ENCODE measurements at regions not wholly inside any gene's neighbourhood (a gene's known extent, or its start where the extent isn't known, plus 50 kb on each side); places are given as distances from the start of the nearest gene placed in this dataset.

- H3K27ac Mint-ChIP-seq: no peak overlapping the region
- ATAC-seq (ENCODE audit: low read depth): no peak
- no peaks in the 10 kb centered on the region for H3K27me3 Mint-ChIP-seq
- no peak overlapping the region for H3K4me3 Mint-ChIP-seq
- H3K4me1 Mint-ChIP-seq: no peaks in the 10 kb centered on the region
- DNase-seq: no peak
- H3K36me3 Mint-ChIP-seq: no peaks in the 10 kb centered on the region
- POLR2A ChIA-PET: no interaction called here
- H3K9me3 Mint-ChIP-seq: no peaks in the 10 kb centered on the region
These were observed 217.7 kb upstream of the PRICKLE1 start for GRCh38 chr12:42807251-42807650.

- no peaks in the 10 kb centered on the region for H3K36me3 Mint-ChIP-seq
- H3K4me3 Mint-ChIP-seq: no peak overlapping the region
- POLR2A ChIA-PET: no interaction called here
These were observed 215.4 kb upstream of the PRICKLE1 start for GRCh38 chr12:42804928-42805327.

DNA sequence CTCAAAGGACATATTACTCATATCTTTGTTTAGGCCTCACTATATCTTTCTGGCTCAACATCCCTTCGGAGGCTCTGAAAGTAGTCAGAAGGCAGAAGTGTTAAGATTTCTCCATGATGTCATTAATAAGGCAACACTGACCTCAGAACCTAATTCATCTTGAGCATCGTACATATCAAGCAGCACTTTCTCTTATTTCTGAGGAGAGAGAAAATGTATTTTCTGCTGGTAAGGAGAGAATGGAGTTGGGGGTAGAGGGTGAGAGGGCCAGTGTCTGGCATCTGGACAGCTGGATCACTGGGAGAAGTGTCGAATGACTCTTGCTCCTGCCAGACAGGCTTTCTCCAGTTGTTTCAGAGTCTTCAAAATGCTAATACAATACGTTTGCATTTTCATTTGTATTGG, 213.2 kb upstream of the PRICKLE1 start:
- Mint-ChIP-seq H3K9me3 (no peaks in the 10 kb centered on the region), H3K27me3 (no peaks in the 10 kb centered on the region), H3K4me3 (no peak overlapping the region), H3K4me1 (no peaks in the 10 kb centered on the region), H3K36me3 (no peaks in the 10 kb centered on the region), H3K27ac (no peak overlapping the region)
- no peak for DNase-seq
- no peak for ATAC-seq (ENCODE audit: low read depth)
- POLR2A ChIA-PET: no interaction called here

More at GRCh38 chr12:42804928-42805327, 215.4 kb upstream of the PRICKLE1 start:
- ATAC-seq (ENCODE audit: low read depth) (no peak), DNase-seq (no peak)
- Mint-ChIP-seq H3K27me3 (no peaks in the 10 kb centered on the region), H3K9me3 (no peaks in the 10 kb centered on the region), H3K27ac (no peak overlapping the region), H3K4me1 (no peaks in the 10 kb centered on the region)

- no peak for DNase-seq
- Mint-ChIP-seq H3K9me3 (peaks cover 1% of the 10 kb centered on the region), H3K4me1 (no peaks in the 10 kb centered on the region), H3K4me3 (no peak overlapping the region), H3K27ac (no peak overlapping the region), H3K27me3 (no peaks in the 10 kb centered on the region), H3K36me3 (no peaks in the 10 kb centered on the region)
- no peak for ATAC-seq (ENCODE audit: low read depth)
- POLR2A ChIA-PET: no interaction called here
These were observed 211.7 kb upstream of the PRICKLE1 start for GRCh38 chr12:42801271-42801670.

GRCh38 chr12:42799966-42800365, 210.4 kb upstream of the PRICKLE1 start:
- Mint-ChIP-seq H3K4me1 (no peaks in the 10 kb centered on the region), H3K27ac (no peak overlapping the region), H3K36me3 (no peaks in the 10 kb centered on the region), H3K4me3 (no peak overlapping the region), H3K9me3 (peaks cover 1% of the 10 kb centered on the region), H3K27me3 (no peaks in the 10 kb centered on the region)
- POLR2A ChIA-PET: no interaction called here
- ATAC-seq (ENCODE audit: low read depth): no peak
- DNase-seq: no peak

GRCh38 chr12:42798811-42799438, 209.4 kb upstream of the PRICKLE1 start:
- POLR2A ChIA-PET: no interaction called here
- Mint-ChIP-seq H3K9me3 (peaks cover 1% of the 10 kb centered on the region), H3K27ac (no peak overlapping the region), H3K27me3 (no peaks in the 10 kb centered on the region), H3K4me1 (no peaks in the 10 kb centered on the region), H3K4me3 (no peak overlapping the region), H3K36me3 (no peaks in the 10 kb centered on the region)
- ATAC-seq (ENCODE audit: low read depth) (no peak), DNase-seq (no peak)

DNA sequence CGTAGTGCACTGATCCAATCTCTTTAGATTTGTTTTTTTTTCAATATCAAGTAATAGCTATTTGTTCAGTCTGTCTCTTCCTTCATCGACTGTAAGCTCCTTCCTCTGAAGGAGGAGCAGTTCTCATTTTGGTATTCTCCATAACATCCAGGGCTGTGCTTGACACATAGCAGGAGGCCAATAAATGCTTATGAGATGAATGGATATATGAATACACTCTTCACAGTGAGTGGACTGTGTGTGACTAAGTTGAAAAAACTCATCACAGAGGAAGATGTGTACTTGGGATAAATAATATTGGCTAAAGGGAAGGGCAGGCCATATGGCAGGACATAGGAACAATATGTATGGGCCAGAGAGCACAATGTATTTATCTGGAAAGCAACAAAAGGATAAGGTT, 205.3 kb upstream of the PRICKLE1 start:
- Mint-ChIP-seq H3K27me3 (peaks cover 2% of the 10 kb centered on the region), H3K9me3 (peaks cover 1% of the 10 kb centered on the region), H3K4me1 (no peaks in the 10 kb centered on the region), H3K4me3 (no peak overlapping the region), H3K27ac (no peak overlapping the region), H3K36me3 (no peaks in the 10 kb centered on the region)
- DNase-seq (no peak), ATAC-seq (ENCODE audit: low read depth) (no peak)
- POLR2A ChIA-PET: no interaction called here

DNA sequence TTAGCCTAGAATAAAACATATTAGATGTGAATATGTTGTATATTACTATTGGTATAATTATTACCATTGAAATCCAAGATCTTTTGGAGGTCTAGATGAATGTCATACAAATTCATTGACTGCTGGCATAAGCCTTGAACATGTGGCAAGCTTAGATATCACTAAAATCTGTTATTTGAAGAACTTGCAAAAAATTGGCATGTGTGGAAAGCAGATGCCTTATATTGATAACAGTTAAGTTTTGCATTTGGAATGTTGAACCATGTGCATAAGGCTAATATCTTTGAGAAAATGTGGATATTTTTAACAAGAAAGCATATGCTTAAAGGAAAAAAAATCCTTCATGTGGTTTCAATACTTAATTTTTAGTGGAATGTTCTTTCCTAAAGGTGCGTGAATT, 203.6 kb upstream of the PRICKLE1 start:
- no peak overlapping the region for H3K27ac Mint-ChIP-seq
- POLR2A ChIA-PET: no interaction called here
- H3K36me3 Mint-ChIP-seq: no peaks in the 10 kb centered on the region
- H3K4me1 Mint-ChIP-seq: no peaks in the 10 kb centered on the region
- peaks cover 2% of the 10 kb centered on the region for H3K27me3 Mint-ChIP-seq
- peaks cover 1% of the 10 kb centered on the region for H3K9me3 Mint-ChIP-seq
- no peak overlapping the region for H3K4me3 Mint-ChIP-seq
- DNase-seq (no peak), ATAC-seq (ENCODE audit: low read depth) (no peak)

DNA sequence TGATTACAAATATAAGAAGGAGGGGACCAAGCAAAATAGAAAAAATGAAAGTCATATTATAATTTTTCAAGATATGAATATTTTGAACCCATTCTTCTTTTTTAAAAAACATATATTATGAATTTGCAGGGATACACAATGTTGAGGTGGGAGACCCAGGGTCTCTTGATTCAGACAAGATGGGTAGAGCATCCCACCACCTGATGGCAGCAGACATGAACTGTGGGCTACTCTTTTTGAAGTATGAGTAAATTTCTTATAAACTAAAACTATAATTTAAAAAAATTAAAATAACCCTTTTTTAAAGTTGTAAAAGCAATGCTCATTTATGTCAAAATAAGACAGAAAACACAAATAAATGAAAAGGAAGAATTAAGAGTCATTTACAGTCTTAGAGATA, 202.7 kb upstream of the PRICKLE1 start:
- Mint-ChIP-seq H3K4me1 (no peaks in the 10 kb centered on the region), H3K27me3 (peaks cover 2% of the 10 kb centered on the region), H3K36me3 (no peaks in the 10 kb centered on the region), H3K9me3 (peaks cover 1% of the 10 kb centered on the region), H3K27ac (no peak overlapping the region), H3K4me3 (no peak overlapping the region)
- DNase-seq (no peak), ATAC-seq (ENCODE audit: low read depth) (no peak)
- POLR2A ChIA-PET: no interaction called here

- POLR2A ChIA-PET: no interaction called here
- no peak for ATAC-seq (ENCODE audit: low read depth)
- no peak for DNase-seq
These were observed 201.9 kb upstream of the PRICKLE1 start for GRCh38 chr12:42791399-42791798.

DNA sequence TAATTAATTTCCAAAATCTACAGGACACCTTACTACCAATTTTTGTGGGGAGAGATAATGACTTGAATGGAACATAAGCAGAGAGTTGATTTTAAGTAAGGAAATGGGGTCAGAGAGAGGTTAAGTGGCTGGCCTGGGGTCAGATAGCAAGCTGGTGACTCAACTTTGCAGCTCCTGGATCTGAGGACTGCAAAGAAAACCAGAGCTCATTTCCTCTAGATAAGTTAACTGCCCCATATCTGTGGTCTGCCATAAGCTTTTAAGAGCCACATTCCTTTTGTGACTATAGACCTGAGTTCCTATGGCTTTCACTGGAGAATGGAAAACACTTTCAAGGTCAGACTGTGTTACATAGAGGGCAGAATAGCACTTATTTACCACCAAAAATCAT, 201.2 kb upstream of the PRICKLE1 start:
- Mint-ChIP-seq H3K27ac (no peak overlapping the region), H3K4me3 (no peak overlapping the region), H3K9me3 (no peaks in the 10 kb centered on the region), H3K4me1 (no peaks in the 10 kb centered on the region), H3K36me3 (no peaks in the 10 kb centered on the region), H3K27me3 (peaks cover 2% of the 10 kb centered on the region)
- no peak for DNase-seq
- no peak for ATAC-seq (ENCODE audit: low read depth)
- POLR2A ChIA-PET: no interaction called here

More at GRCh38 chr12:42791399-42791798, 201.9 kb upstream of the PRICKLE1 start:
- no peak overlapping the region for H3K4me3 Mint-ChIP-seq
- no peak overlapping the region for H3K27ac Mint-ChIP-seq
- H3K36me3 Mint-ChIP-seq: no peaks in the 10 kb centered on the region
- H3K4me1 Mint-ChIP-seq: no peaks in the 10 kb centered on the region
- no peaks in the 10 kb centered on the region for H3K9me3 Mint-ChIP-seq
- peaks cover 2% of the 10 kb centered on the region for H3K27me3 Mint-ChIP-seq

- no peaks in the 10 kb centered on the region for H3K9me3 Mint-ChIP-seq
- DNase-seq (no peak), ATAC-seq (ENCODE audit: low read depth) (no peak)
- peaks cover 2% of the 10 kb centered on the region for H3K27me3 Mint-ChIP-seq
- H3K4me3 Mint-ChIP-seq: no peak overlapping the region
- H3K36me3 Mint-ChIP-seq: no peaks in the 10 kb centered on the region
- no peak overlapping the region for H3K27ac Mint-ChIP-seq
- no peaks in the 10 kb centered on the region for H3K4me1 Mint-ChIP-seq
- POLR2A ChIA-PET: no interaction called here
These were observed 200.5 kb upstream of the PRICKLE1 start for GRCh38 chr12:42789808-42790760.

DNA sequence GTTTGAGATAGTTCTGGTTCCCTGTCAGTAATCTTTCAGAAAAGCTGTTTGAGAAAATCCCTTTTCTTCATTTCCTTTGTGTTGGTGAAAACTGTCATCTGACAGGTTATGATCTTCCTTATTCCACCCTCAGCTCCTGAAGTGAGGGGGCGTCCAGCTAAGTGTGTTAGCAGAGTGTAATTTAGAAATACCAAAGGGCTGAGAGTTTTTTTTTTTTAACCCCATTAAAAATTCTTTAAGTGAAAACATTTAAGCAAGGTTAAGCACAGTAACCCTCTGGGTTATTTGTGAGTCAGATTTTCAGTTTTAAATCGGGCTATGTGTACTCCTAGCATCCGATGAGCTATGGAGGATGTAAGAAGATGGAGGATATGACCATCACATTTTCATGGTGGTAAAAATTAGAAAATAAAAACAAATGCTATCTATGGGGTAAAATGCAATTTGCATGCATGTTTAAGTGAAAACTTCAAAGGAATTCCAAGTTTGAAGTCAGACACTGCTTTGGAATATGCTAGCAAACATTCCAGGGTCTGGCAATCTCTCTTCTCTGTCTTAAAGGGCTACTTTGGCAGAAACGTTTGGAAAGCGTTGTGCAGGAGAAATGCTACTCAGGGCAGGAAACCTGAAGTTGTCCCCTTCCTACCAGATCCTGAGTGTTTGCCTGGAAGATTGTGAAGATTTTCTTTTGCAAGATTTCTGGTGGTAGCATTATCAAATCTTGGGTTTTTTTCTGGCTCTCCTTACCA, 197.0 kb upstream of the PRICKLE1 start:
- Mint-ChIP-seq H3K4me3 (no peak overlapping the region), H3K9me3 (no peaks in the 10 kb centered on the region), H3K36me3 (no peaks in the 10 kb centered on the region), H3K27me3 (peaks cover 2% of the 10 kb centered on the region), H3K27ac (no peak overlapping the region), H3K4me1 (no peaks in the 10 kb centered on the region)
- POLR2A ChIA-PET: no interaction called here
- no peak for DNase-seq
- no peak for ATAC-seq (ENCODE audit: low read depth)

- no peaks in the 10 kb centered on the region for H3K9me3 Mint-ChIP-seq
- POLR2A ChIA-PET: no interaction called here
- no peak for ATAC-seq (ENCODE audit: low read depth)
- no peak overlapping the region for H3K27ac Mint-ChIP-seq
- no peak overlapping the region for H3K4me3 Mint-ChIP-seq
- DNase-seq: no peak
- H3K4me1 Mint-ChIP-seq: no peaks in the 10 kb centered on the region
- peaks cover 2% of the 10 kb centered on the region for H3K27me3 Mint-ChIP-seq
- no peaks in the 10 kb centered on the region for H3K36me3 Mint-ChIP-seq
These were observed 196.4 kb upstream of the PRICKLE1 start for GRCh38 chr12:42785944-42786343.
